IPS-15b (cell line): ENCODE measurements at regions not wholly inside any gene's neighbourhood (a gene's known extent, or its start where the extent isn't known, plus 50 kb on each side); places are given as distances from the start of the nearest gene placed in this dataset.

Experiments
- H3K27me3 ChIP-seq: one replicate; pipeline ENCODE4 v1.6.1; 2013; ENCODE audit warnings: low read length; ENCODE audit not compliant: control insufficient read depth, insufficient read depth
- H3K36me3 ChIP-seq: one replicate; pipeline ENCODE4 v1.6.1; 2013; ENCODE audit warnings: low read length; ENCODE audit not compliant: control insufficient read depth, insufficient read depth
- H3K4me1 ChIP-seq: one replicate; pipeline ENCODE4 v1.6.1; 2013; ENCODE audit warnings: mild to moderate bottlenecking, low read length; ENCODE audit not compliant: control insufficient read depth, insufficient read depth
- H3K4me3 ChIP-seq: one replicate; pipeline ENCODE4 v1.5.1; 2013; ENCODE audit warnings: low read depth, low read length
- H3K9ac ChIP-seq: one replicate; pipeline ENCODE4 v1.6.1; 2013; ENCODE audit warnings: low read depth, mild to moderate bottlenecking, low read length
- H3K9me3 ChIP-seq: one replicate; pipeline ENCODE4 v1.6.1; 2013; ENCODE audit warnings: mild to moderate bottlenecking, low read length; ENCODE audit not compliant: control insufficient read depth, insufficient read depth

- no peaks in the 10 kb centered on the region for H3K9me3 ChIP-seq
- H3K4me3 ChIP-seq: no peak overlapping the region
- peaks cover 8% of the 10 kb centered on the region for H3K4me1 ChIP-seq
- no peak overlapping the region for H3K9ac ChIP-seq
- H3K27me3 ChIP-seq: no peaks in the 10 kb centered on the region
- H3K36me3 ChIP-seq: no peaks in the 10 kb centered on the region
Measured at GRCh38 chr12:46492471-46493085, 120.0 kb upstream of the SLC38A2 start.

- Histone ChIP-seq H3K9ac (no peak overlapping the region), H3K4me1 (peaks cover 8% of the 10 kb centered on the region), H3K27me3 (no peaks in the 10 kb centered on the region), H3K4me3 (no peak overlapping the region), H3K9me3 (no peaks in the 10 kb centered on the region), H3K36me3 (no peaks in the 10 kb centered on the region)
Measured at GRCh38 chr12:46491548-46491947, 119.0 kb upstream of the SLC38A2 start.

GRCh38 chr12:46490635-46491034, 118.1 kb upstream of the SLC38A2 start:
- Histone ChIP-seq H3K4me3 (no peak overlapping the region), H3K36me3 (no peaks in the 10 kb centered on the region), H3K9ac (no peak overlapping the region), H3K27me3 (no peaks in the 10 kb centered on the region), H3K9me3 (no peaks in the 10 kb centered on the region), H3K4me1 (peaks cover 8% of the 10 kb centered on the region)

- no peaks in the 10 kb centered on the region for H3K27me3 ChIP-seq
- H3K4me1 ChIP-seq: peaks cover 8% of the 10 kb centered on the region
- no peaks in the 10 kb centered on the region for H3K36me3 ChIP-seq
- H3K9me3 ChIP-seq: no peaks in the 10 kb centered on the region
- H3K9ac ChIP-seq: no peak overlapping the region
- H3K4me3 ChIP-seq: no peak overlapping the region
Measured at GRCh38 chr12:46489951-46490388, 117.4 kb upstream of the SLC38A2 start.

- Histone ChIP-seq H3K9me3 (no peaks in the 10 kb centered on the region), H3K36me3 (no peaks in the 10 kb centered on the region), H3K4me1 (peaks cover 7% of the 10 kb centered on the region), H3K9ac (no peak overlapping the region), H3K4me3 (no peak overlapping the region), H3K27me3 (no peaks in the 10 kb centered on the region)
Measured at GRCh38 chr12:46487567-46488131, 115.1 kb upstream of the SLC38A2 start.

GRCh38 chr12:46486588-46486987, 114.0 kb upstream of the SLC38A2 start:
- Histone ChIP-seq H3K9ac (no peak overlapping the region), H3K27me3 (no peaks in the 10 kb centered on the region), H3K4me1 (peaks cover 13% of the 10 kb centered on the region), H3K9me3 (no peaks in the 10 kb centered on the region), H3K4me3 (no peak overlapping the region), H3K36me3 (no peaks in the 10 kb centered on the region)

- H3K4me1 ChIP-seq: peaks cover 13% of the 10 kb centered on the region
- H3K36me3 ChIP-seq: no peaks in the 10 kb centered on the region
Measured at GRCh38 chr12:46485853-46486252, 113.3 kb upstream of the SLC38A2 start.

GRCh38 chr12:46484396-46485061, 112.0 kb upstream of the SLC38A2 start:
- peaks cover 13% of the 10 kb centered on the region for H3K4me1 ChIP-seq
- H3K36me3 ChIP-seq: no peaks in the 10 kb centered on the region
- no peak overlapping the region for H3K4me3 ChIP-seq
- no peaks in the 10 kb centered on the region for H3K27me3 ChIP-seq
- H3K9ac ChIP-seq: no peak overlapping the region
- no peaks in the 10 kb centered on the region for H3K9me3 ChIP-seq

More at GRCh38 chr12:46485853-46486252, 113.3 kb upstream of the SLC38A2 start:
- no peak overlapping the region for H3K9ac ChIP-seq
- H3K4me3 ChIP-seq: no peak overlapping the region
- H3K9me3 ChIP-seq: no peaks in the 10 kb centered on the region
- no peaks in the 10 kb centered on the region for H3K27me3 ChIP-seq

GRCh38 chr12:46483572-46484395, 111.2 kb upstream of the SLC38A2 start:
- Histone ChIP-seq H3K9me3 (no peaks in the 10 kb centered on the region), H3K4me3 (no peak overlapping the region), H3K4me1 (peaks cover 13% of the 10 kb centered on the region), H3K36me3 (no peaks in the 10 kb centered on the region), H3K27me3 (no peaks in the 10 kb centered on the region), H3K9ac (no peak overlapping the region)

- H3K9me3 ChIP-seq: no peaks in the 10 kb centered on the region
- H3K4me3 ChIP-seq: no peak overlapping the region
- H3K9ac ChIP-seq: no peak overlapping the region
- H3K36me3 ChIP-seq: no peaks in the 10 kb centered on the region
- H3K4me1 ChIP-seq: peaks cover 13% of the 10 kb centered on the region
- H3K27me3 ChIP-seq: no peaks in the 10 kb centered on the region
Measured at GRCh38 chr12:46480724-46481123, 108.2 kb upstream of the SLC38A2 start.

GRCh38 chr12:46480316-46480715, 107.7 kb upstream of the SLC38A2 start:
- Histone ChIP-seq H3K9ac (no peak overlapping the region), H3K9me3 (no peaks in the 10 kb centered on the region), H3K4me1 (peaks cover 13% of the 10 kb centered on the region), H3K4me3 (no peak overlapping the region), H3K27me3 (no peaks in the 10 kb centered on the region), H3K36me3 (no peaks in the 10 kb centered on the region)
